ENCODE measurements at regions not wholly inside any gene's neighbourhood (a gene's known extent, or its start where the extent isn't known, plus 50 kb on each side); places are given as distances from the start of the nearest gene placed in this dataset.
"Not testable (repeated sequence)": the region's sequence is repeated elsewhere in the genome, so short reads cannot be mapped to it uniquely, and the experiment has no call there.

DNA sequence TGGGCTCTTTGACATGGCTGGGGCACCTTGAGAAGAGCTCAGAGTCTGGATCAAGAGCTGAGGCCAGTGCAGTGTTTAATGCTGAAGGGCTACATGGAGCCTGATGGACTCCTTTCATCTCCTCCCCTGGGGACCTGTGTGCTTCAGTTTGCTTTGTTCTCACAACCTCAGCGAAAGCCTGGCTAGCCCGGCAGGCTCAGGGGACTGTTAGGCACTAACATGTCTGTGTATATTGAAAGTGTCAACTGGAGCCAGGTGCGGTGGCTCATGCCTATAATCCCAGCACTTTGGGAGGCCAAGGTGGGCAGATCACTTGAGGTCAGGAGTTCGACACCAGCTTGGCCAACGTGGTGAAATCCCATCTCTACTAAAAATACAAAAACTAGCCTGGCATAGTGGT, 194.5 kb downstream of the C1orf94 start:
- not testable (repeated sequence) for DNase-seq

DNA sequence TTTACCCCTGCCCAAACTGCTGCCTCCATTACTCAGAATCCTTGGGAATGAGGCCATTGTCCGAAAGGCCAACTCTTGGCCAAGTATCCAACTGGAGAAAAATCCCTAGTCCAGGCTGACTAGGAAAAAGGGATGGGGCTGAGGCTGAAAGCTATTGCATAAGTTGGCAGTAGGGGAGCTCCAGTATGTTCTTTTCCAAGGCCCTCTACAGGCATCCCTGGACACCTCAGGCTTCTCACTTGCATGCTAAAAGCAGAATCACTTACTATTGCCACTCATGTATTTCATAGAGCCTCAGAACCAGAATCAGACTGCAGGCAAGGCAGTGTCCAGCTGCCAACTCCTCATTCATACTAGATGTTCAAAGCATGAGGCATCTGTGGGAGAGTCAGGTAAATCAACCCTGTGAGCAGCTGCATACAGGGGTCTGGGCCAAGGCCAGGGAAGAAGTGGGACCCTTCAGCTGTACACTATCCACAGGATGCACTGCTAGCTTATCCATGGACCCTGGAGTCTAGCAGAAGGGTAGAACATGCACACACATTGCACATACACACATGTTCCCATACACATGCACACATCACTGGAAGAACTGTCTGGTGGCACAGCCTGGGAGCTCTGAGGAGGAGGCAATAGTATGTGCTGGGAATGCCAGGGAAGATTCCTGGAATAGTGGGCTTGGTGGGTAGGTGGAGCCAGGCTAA, 195.3 kb downstream of the C1orf94 start:
- no peak for DNase-seq

DNA sequence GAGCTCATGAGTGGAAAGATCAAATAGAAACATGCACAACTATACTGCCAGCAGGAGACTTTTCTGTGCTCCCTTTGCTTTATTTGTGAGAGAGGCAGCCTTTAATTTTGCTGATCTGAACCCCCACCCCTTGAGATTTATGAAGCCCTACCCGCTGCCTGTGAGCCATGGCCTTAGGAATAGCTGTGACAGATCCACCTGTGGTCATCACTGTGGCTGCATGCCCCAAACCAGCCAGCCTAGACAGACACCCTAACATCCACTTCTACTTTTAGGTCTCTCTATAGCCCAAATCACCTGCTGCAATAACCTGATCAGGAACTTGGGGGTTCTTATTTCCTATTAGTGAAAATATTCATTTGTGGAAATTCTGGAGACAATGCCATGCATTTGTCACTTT, 196.2 kb downstream of the C1orf94 start:
- DNase-seq, result no peak

DNA sequence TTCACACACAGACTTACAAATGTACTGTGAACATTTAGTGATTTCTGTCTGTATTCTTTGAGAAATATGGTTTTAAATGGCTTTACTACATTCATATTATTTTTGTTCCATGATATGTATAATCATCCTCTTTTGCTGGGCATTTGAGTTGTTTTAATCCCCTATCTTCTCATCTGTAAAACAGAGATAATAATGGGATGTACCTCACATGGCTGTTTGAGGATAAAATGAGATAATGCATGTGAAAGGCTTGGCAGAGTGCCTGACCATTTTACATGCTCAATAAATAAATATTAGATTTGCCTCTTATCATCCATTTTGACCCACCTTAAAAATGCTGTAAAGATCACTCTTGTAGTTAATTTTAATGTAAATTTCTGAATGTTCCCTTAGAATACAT, 197.2 kb downstream of the C1orf94 start:
- DNase-seq, result no peak

DNA sequence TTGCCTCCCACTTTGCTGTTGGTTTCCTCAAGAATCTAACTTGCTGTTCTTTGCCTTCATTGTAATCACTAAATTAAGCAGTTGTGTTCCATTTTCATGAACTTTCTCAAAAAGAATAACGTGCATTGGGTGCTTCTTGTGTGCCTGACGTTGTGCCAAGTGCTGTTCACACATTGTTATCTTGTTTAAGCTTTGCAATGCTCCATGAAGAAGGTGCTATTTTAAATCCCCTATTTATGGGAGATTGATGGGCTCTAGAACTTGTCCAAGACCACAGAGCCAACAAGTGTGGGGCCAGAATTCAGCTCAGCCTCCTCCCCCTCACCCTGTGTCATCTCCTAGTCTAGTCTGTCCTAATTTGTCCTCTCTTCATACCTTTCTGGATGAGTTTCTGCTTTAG, 199.8 kb downstream of the C1orf94 start:
- DNase-seq, result no peak

DNA sequence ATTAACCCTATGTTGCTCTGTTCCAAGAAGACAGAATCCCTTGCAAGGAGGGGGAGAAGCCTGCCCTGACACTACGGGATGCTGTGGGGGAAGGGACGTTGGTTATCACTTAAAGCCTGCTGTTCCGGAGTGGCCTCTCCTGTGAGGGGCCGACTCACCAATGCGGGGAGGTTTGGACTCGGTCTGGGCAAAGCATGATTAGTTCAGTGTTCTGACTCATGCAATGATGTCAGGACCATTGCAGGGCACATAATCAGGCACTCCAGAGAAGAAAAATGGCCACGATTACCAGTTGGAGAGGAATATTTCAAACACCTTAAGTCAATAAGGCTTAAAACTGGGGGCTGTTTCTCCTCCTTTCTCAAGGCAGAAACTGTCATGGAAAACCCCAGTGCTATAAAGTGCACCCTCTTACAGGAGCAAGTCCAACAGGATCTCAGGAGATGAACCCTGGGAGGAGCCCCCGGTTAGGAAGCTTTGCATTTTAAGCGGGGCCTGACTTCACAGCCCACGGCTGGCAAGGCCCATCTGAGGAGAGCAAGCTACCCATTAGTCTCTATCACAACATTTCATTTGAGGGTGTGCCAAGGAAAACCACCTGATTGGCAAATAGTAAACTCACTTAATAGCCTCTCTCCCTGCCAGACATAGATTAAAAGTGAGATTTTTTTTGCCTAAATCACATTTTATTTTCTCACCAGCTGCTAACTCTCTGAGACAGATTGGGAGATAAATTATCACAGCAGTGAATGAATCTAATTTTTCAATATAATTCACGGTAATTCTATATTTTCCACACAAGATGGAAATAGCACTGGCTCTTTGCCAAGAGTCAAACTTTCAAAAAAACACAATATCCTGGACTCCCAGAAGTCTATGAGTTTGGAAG, 202.5 kb downstream of the C1orf94 start:
- no peak for DNase-seq

DNA sequence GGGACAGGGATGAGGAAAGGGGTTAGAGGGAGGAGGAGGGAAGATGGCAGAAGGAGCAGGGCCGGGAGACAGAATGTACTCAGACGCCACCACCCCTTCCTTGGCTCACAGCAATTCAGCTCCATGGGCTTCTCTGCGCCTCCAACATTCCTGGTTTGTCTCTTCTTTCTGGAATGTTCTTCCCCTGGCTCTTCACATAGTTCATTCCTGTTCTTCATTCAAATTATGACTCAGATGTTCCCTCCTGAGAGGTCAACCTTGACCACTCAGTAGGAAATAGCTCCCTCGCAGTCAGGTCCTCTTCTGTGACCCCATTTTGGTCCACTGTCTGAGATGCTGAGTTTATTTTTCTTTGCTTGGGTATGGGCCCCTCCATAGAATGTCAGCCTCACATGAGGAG, 203.2 kb downstream of the C1orf94 start:
- no peak for DNase-seq

DNA sequence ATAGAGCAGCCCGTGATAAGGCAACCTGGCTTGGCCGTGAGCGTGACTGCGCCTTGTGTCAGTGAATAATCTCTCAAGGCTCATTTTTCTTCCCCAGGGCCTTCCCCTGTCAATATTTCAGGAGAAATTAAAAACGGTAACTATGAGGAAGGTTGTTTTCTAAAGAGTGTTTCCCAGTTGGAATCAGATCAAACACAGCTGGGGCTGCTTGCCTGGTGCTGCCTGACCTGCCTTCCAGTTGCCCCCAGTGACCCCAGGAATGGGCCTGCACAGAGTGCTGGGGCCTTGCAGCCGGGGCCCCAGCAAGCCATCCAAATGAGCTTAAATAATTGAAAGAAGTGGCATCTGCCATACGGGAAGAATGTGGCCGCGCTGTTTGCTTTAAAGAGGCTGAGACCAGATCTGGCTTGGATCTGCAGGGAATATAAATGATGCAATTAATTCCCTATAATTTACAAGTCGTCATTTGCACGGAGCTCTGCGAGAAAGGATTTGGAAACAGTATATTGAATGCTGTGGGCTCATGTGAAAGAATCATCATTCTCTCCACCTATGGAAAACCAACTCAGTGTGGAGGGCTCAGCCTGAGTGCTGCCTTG, 203.9 kb downstream of the C1orf94 start:
- DNase-seq, result no peak

DNA sequence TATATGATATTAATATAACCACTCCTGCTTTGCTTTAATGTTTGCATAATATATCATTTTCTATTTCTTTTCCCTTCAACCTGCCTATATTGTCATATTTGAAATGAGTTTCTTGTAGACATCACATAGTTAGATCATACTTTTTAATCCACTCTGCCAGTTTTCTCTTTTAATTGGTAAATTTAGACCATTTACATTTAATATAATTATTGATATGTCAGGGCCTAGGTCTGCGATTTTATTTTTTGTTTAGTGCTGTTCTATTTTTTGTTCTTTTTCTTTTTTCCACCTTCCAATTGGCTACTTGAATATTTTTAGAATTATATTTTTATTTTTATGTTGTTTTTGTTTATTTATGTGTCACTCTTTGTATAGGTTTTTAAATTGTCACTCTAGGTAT, 213.3 kb downstream of the C1orf94 start:
- no peak for DNase-seq

DNA sequence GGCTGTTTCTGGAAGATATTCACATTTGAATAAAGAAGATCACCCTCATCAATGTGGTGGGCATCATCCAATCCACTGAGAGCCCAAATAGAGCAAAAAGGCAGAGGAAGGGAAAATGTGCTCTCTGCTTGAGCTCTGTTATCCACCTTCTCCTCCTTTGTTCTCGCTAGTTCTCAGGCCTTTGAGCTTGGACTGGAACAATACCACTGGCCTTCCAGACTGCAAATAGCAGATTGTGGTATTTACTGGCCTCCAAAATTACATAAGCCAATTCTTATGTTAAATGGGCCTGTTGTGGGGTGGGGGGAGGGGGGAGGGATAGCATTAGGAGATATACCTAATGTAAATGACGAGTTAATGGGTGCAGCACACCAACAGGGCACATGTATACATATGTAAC, 219.3 kb downstream of the C1orf94 start:
- DNase-seq, result no peak

DNA sequence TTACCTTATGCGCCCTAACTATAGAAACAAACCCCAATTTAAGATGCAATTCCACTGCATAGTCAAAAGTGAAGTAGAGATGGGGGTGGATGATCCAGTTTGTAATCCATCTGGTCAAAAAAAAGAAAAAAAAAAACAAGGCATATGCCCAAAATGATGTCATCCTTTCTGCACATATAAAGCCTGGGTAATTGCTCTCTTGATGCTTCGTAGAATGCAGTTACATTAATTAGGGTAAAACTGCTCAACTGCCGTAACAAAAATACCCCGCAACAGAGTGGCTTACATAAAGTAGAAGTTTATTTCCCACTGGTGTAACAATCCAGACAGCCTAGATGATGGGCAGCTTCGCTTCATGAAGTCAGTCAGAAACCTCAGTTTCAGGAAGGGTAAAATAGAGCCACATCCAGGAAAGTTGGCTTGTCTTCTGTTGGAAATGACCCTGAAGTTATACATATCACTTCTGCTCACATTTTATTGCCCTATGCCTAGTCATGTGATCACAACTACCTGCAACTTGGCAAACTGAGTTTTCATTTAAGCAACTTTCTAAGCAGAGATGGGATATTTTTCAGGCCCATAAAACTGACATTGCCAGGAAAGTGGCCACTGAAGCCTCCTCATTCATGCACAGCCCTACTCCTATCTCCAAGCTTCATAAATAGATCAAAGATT, 221.7 kb downstream of the C1orf94 start:
- no peak for DNase-seq

DNA sequence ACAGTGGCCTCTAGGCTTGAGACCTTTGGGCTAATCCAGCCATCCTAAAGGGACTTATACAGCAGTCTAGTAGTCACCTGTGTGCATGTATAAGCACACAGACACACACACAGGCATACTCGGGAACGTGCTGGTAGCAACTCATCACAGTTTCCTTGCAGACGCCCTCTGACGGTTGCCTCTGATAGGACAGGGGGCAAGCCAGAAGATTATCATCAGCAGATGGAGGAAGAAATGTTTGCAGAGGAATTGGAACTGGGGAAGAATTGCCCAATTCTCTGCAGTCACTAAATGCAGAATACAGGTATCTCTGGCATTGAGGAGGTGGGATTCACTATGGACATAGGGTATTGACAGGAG, 222.2 kb downstream of the C1orf94 start:
- DNase-seq, result no peak

DNA sequence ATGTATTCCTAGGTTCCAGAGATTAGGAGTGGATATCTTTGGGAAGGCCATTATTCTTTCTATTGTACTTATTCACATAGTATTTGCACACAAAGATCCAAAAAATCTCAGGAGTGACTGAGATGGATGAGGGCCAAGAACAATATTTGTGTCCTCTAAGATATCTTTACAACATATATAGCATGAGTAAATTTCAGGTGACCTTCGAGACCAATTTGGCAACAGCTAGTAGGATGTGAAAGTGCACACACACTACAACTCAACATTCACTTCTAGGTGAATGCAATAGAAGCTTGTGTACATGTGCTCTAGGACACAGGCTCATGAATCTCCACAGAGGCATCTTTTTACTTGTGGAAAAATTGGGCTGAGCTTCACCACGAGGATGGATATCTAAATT, 224.0 kb downstream of the C1orf94 start:
- no peak for DNase-seq

DNA sequence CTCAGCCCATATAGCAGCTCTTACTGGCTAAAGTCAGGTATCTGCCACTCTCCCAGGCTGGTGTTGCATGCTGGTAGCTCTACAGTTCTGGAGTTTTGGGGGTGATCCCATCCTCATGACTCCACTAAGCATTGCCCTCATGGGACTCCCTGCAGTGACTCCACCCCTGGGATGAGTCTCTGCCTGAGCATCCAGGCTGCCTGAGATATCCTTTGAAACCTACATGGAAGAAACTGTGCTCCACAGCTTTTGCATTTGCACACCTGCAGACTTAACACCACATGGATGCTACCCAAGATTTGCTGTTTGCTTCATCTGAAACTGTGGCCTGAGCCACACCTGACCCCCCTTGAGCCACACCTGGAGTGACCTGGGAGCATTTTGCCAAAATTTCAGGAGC, 226.4 kb downstream of the C1orf94 start:
- no peak for DNase-seq

DNA sequence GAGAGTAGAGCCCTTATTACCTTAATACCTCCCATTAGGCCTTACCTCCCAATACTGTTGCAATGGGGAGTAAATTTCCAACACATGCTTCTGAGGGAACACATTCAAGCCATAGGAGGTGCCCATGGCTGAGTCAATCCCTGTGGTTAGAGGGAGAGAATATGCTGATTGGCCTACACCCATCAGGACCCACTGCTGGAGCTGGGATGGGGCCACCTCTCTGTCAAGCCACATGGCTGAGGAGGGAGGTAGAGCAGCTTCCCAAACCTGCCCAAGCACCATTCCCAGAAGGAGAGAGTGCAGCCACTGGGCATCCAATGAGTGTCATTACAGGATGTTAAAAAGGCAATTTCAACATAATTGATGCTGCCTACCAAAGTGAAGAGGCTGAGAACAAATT, 228.1 kb downstream of the C1orf94 start:
- DNase-seq, result no peak

DNA sequence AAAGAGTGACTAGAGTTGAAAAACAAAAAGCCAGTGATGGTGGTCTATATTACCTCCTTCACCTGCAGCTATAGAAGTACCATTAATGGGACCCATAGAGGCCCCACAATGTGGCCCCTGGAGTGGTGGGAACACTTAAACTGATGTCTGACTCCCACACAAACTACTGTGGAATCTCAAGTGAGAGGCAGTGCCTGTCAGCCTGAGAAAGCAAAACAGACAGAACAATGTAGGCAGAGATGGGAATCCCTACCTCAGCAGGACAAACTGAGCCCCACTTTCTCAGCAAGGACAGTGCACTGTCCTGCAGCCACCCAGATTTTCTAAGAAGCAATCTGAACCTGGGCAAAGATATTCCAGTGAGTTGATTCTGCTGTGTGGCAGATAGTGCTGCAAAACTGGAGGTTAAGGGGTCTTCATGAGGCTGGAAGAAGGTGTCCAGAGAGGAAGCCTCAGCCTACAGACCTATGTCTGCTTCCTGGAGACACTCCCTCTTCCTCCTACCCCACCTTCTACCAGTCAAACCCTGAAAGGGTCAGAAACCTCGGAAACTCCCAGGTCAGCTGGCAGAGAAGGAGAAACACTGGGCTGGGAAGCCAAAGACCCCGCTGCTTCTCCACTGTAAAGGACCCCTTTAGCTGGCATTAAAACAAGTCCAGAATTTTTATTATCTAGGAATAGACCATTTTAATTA, 228.7 kb downstream of the C1orf94 start:
- DNase-seq, result no peak

DNA sequence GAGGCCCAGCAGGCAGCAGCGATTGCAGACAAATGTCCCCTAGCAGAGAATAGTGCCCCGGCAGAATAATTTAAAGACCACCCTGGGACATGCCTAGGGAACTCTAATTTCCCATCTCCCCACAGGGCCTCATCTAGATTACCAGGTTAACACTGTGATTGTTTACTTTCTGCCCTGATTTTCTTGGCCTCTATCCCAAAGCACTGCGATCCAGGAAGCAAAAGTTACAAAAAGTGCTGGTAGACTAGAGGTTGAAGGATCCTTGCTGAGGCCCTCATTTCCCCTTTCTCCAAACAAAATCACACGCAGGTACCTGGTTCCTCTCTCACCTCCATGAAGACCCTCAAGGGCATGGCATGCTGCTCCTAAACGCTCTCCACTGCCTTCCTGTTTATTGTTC, 229.7 kb downstream of the C1orf94 start:
- DNase-seq, result no peak

DNA sequence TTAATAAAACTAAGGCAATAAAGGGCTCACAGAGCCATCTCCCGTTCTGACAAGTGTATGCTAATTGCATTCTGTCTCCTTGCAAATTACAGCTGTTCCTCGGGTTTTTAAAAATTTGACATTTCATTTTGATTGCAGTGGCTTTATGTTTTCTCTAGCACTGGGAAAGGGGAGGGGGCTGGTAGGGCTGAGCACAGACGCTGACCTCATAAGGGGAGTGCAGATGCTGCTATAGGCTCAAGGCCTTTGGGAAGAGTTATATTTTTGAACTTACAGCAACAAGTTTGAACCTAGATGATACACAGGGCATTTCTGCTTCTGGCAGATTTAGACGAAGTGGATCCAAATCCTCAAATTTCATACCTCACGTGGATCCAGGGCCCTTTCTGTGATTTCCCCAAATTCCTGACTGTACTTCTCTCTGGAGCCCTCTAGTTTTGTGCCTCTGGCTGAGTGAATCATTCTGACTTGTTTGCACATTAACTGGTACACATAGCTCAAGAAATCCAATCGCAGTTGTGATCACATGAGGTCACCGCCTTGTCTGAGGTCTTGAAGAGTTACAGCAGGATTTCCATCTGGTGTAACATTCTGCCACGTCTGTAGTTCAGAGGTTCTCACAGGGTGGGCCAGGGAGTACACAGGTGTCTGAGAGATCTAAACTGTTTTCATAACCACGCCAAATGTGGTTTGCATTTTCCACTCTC, 230.3 kb downstream of the C1orf94 start:
- DNase-seq, result no peak

DNA sequence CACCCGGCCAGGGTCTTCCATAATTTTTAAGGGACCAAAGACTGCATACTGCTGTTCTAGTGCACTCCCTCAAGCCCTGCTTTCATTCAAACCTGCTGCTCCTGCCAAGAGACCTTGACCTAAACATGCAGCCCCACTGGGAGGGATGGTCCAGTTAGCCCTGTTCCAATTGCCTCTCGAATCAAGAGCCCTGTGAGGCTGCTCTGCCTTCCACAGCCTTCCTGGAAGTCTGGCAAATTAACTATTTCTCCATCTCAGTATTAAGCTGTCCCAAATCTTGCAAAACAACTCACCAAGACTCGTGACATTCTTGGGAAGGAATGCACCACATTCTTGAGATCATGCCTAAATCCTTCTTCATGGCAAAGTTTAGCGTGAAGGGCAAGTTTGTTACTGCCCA, 231.3 kb downstream of the C1orf94 start:
- DNase-seq, result no peak

DNA sequence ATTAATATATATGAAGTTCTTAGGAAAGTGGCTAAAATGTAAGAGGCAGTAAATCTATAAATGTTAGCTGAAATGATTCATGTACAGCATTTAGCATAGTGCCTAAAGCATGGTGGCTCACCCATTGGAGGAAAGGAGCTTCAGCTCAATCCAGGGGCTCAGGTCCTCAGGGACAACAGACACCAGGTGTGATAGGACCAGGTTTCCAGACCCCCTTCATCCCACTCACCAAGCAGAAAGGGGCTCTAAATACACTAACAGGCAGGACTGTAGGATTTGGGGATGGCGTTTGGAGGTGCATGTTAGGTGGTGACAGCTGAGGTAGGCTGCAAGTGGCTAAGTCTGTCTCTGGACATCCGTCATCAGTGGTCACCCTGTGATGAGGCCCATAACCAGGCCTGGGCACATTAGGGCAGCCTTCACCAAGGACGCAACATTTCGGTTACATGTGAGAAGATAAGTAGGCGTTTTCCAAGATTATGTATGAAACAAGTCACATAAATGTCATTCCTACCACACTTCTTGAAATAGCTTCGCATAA, 233.1 kb downstream of the C1orf94 start:
- no peak for DNase-seq

DNA sequence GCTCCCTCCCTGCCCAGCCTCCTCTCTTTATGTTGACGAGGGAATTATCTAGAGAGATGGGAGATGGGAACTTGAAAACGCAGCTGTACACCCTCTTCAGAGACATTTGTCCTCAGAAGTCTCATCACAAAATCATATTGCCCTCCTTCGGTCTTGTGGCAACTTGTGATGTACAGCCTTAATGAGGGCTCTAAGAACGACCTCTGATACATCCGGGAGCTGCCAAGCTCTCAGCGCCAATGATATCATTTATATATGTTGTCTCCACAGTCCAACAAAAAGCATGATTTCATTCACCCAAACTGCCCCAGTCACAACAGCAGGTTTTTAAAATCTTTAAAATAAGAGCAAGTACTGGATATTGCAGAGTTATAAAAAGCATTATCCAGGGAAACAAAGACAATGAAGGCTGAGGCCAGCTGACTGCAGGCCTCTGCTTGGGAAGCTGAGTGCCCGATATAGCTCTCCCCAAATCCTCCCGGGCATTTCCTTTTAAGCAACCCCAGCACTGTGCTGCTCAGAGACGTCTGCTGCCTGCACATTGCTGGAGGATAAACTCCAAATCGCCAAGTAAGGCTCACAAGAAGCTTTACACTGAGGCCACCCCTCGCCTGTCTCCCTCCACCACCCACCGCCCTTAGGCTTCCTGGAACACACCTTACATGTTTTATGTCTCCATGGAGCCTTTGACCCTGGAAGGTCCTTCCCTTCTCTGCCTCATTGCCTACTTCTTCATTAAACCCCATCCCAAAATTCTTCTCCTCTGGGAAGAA, 236.1 kb downstream of the C1orf94 start:
- DNase-seq, result no peak
